Transverse colon (tissue), 4 donors: ENCODE measurements at regions not wholly inside any gene's neighbourhood (a gene's known extent, or its start where the extent isn't known, plus 50 kb on each side); places are given as distances from the start of the nearest gene placed in this dataset.
A peak's percentile ranks its signal among the peaks of the same experiment; 100 is the strongest.

Experiments used
- DNase-seq: peaks from one replicate; pipeline ENCODE4 v3.0.0-alpha.2; 2019
- H3K27ac ChIP-seq, 4 donors: fragments of 200-600 bp; sonication (generic); 2 replicates each; pipeline ENCODE4 v1.5.1; 2016 to 2018; ENCODE audit warnings: inconsistent platforms in 4 of 4
- H3K27me3 ChIP-seq: fragments of 200-600 bp; sonication (generic); 2 replicates; pipeline ENCODE4 v1.5.1; 2017; ENCODE audit warnings: inconsistent platforms
- H3K36me3 ChIP-seq, 4 donors: fragments of 200-600 bp; sonication (generic); 2 replicates each; pipeline ENCODE4 v1.5.1; 2017 to 2019; ENCODE audit warnings: inconsistent platforms in 4 of 4
- H3K4me1 ChIP-seq, 4 donors: fragments of 200-600 bp; sonication (generic); 2 replicates each; pipeline ENCODE4 v1.5.1; 2017 to 2020; ENCODE audit warnings: inconsistent platforms in 4 of 4
- H3K4me3 ChIP-seq, 4 donors: fragments of 200-600 bp; sonication (generic); 1 replicate in 1 of 4; 2 replicates in 3 of 4; pipeline versions ENCODE4 v1.5.1 to v1.6.1; 2017 to 2019; ENCODE audit warnings: inconsistent platforms in 4 of 4
- H3K9me3 ChIP-seq, 2 donors: fragments of 200-600 bp; sonication (generic); 2 replicates each; pipeline ENCODE4 v1.5.1; 2017 to 2019; ENCODE audit warnings: inconsistent platforms in 2 of 2
- CTCF ChIP-seq, 5 experiments: fragments of 200-600 bp in 3 of 5; fragments of 450-650 bp in 2 of 5; sonication (generic) in 3 of 5; IDR thresholded peaks; 1 replicate in 2 of 5; 2 replicates in 3 of 5; pipeline ENCODE4 v1.5.1; 2016 to 2017; ENCODE audit warnings: antibody characterized with exemption in 5 of 5, inconsistent platforms in 3 of 5, mild to moderate bottlenecking in 2 of 5, moderate library complexity in 1 of 5
- EP300 ChIP-seq: sonication (generic); formaldehyde crosslinking; IDR thresholded peaks from one replicate; pipeline ENCODE4 v1.6.1; 2017; ENCODE audit warnings: antibody characterized with exemption, low read depth
- POLR2A ChIP-seq: fragments of 450-650 bp; IDR thresholded peaks from one replicate; pipeline ENCODE4 v1.6.1; 2016; ENCODE audit warnings: antibody characterized with exemption, mild to moderate bottlenecking, moderate library complexity
- POLR2AphosphoS5 ChIP-seq, 3 donors: sonication (generic); formaldehyde crosslinking; IDR thresholded peaks; one replicate each; pipeline ENCODE4 v1.6.1; 2016; ENCODE audit warnings: antibody characterized with exemption in 3 of 3
- WGBS, 2 donors: methylation state at CpG; one replicate each; pipeline ENCODE4 v1.1.5; 2018; ENCODE audit warnings: low coverage in 1 of 2; 5-methylcytosine and 5-hydroxymethylcytosine counted together
- in situ Hi-C, 4 donors: fragments of 200-750 bp; cut with MboI; loops; one replicate each; pipeline versions ENCODE4 v1.15.0 to v1.15.1; 2017; ENCODE audit warnings: low sequenced_read_pairs in 3 of 4, low pct_ligation_motif_present in 1 of 4, low pct_unique_long_range_greater_than_20kb in 1 of 4
- intact Hi-C: fragments of 100-400 bp; cut with DNase I; formaldehyde crosslinking; loops from one replicate; pipeline ENCODE4 v1.15.1; 2023; ENCODE audit warnings: low total_unique reads

GRCh38 chr12:74941670-74942069, 268.0 kb downstream of the KCNC2 start:
- intact Hi-C loops = no loop called here
- Histone ChIP-seq H3K4me1 (peaks cover 0 to 12% (median 0%) of the 10 kb centered on the region in 4 donors), H3K36me3 (no peaks in the 10 kb centered on the region), H3K9me3 (no peaks in the 10 kb centered on the region), H3K27ac (no peak overlapping the region), H3K27me3 (no peaks in the 10 kb centered on the region), H3K4me3 (no peak overlapping the region)
- TF ChIP-seq POLR2A = no peak
- TF ChIP-seq CTCF (IDR thresholded peaks at IDR 0.05) = no peak
- WGBS, 2 donors = 76 to 82% methylated on average over 2 of the region's 2 CpGs
- in situ Hi-C loops = no loop called here
- no peak for DNase-seq

GRCh38 chr12:74945771-74946198, 263.9 kb downstream of the KCNC2 start:
- no peaks in the 10 kb centered on the region for H3K27me3 ChIP-seq
- no peaks in the 10 kb centered on the region for H3K36me3 ChIP-seq
- H3K9me3 ChIP-seq = no peaks in the 10 kb centered on the region
- peak overlapping the region in 1 of 4 donors; percentile 6 for H3K27ac ChIP-seq
- peaks cover 0 to 16% (median 0%) of the 10 kb centered on the region in 4 donors for H3K4me1 ChIP-seq
- TF ChIP-seq EP300 (no peak), CTCF (IDR thresholded peaks at IDR 0.05) (no peak), POLR2AphosphoS5 (IDR thresholded peaks at IDR 0.05) (peak in 1 of 3 donors; percentile 14)
- no peak overlapping the region for H3K4me3 ChIP-seq
- in situ Hi-C loops (no loop called here), intact Hi-C loops (no loop called here)
- WGBS, 2 donors = 6 to 23% methylated on average over 2 of the region's 2 CpGs
- DNase-seq = no peak

- Histone ChIP-seq H3K4me3 (no peak overlapping the region), H3K27me3 (no peaks in the 10 kb centered on the region), H3K9me3 (peaks cover 0 to 8% of the 10 kb centered on the region in 2 donors), H3K27ac (no peak overlapping the region), H3K36me3 (no peaks in the 10 kb centered on the region), H3K4me1 (no peaks in the 10 kb centered on the region)
- 67 to 83% methylated on average over 1 of the region's 1 CpG for WGBS, 2 donors
- intact Hi-C loops (no loop called here), in situ Hi-C loops (no loop called here)
- TF ChIP-seq POLR2AphosphoS5 (IDR thresholded peaks at IDR 0.05) (no peak), EP300 (no peak), CTCF (IDR thresholded peaks at IDR 0.05) (no peak), POLR2A (no peak)
- DNase-seq = no peak
These were observed 255.9 kb downstream of the KCNC2 start for GRCh38 chr12:74953697-74954096.

- H3K36me3 ChIP-seq = no peaks in the 10 kb centered on the region
- 79 to 85% methylated on average over 3 of the region's 3 CpGs for WGBS, 2 donors
- peaks cover 0 to 8% of the 10 kb centered on the region in 2 donors for H3K9me3 ChIP-seq
- no peaks in the 10 kb centered on the region for H3K27me3 ChIP-seq
- no peak for TF ChIP-seq POLR2AphosphoS5 (IDR thresholded peaks at IDR 0.05)
- no peak for TF ChIP-seq EP300
- no peak overlapping the region for H3K27ac ChIP-seq
- intact Hi-C loops (no loop called here), in situ Hi-C loops (no loop called here)
- H3K4me3 ChIP-seq = no peak overlapping the region
- no peak for DNase-seq
- no peaks in the 10 kb centered on the region for H3K4me1 ChIP-seq
These were observed 252.4 kb downstream of the KCNC2 start for GRCh38 chr12:74957231-74957630.

- DNase-seq = no peak
- in situ Hi-C loops = no loop called here
- TF ChIP-seq EP300 = no peak
These were observed 252.0 kb downstream of the KCNC2 start for GRCh38 chr12:74957634-74958033.

More at GRCh38 chr12:74957634-74958033, 252.0 kb downstream of the KCNC2 start:
- Histone ChIP-seq H3K9me3 (peaks cover 0 to 6% of the 10 kb centered on the region in 2 donors), H3K4me3 (no peak overlapping the region), H3K27ac (no peak overlapping the region), H3K36me3 (no peaks in the 10 kb centered on the region), H3K4me1 (no peaks in the 10 kb centered on the region), H3K27me3 (no peaks in the 10 kb centered on the region)
- intact Hi-C loops = no loop called here
